ENCODE measurements at regions not wholly inside any gene's neighbourhood (a gene's known extent, or its start where the extent isn't known, plus 50 kb on each side); places are given as distances from the start of the nearest gene placed in this dataset.
"Not testable (repeated sequence)": the region's sequence is repeated elsewhere in the genome, so short reads cannot be mapped to it uniquely, and the experiment has no call there.

DNA sequence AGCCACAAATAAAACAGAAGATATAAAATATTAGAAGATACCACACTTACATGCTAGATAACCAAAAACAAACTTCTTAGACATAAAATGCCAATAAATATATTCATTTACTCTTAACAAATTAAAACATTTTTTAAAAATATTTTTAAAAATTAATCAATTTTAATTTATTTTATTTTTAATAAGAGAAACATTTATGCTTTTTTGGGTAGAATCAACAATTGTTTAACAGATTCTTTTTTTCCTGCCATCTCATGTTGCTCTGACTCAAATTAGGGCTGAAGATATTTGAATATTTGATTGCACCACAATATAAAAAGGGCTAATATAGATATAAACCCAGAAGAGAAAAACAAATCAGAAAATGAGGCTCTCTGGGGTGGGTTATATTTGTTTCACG, 172.6 kb downstream of the GOLGA6L6 start:
- DNase-seq (ENCODE audit: low read depth), result no peak

DNA sequence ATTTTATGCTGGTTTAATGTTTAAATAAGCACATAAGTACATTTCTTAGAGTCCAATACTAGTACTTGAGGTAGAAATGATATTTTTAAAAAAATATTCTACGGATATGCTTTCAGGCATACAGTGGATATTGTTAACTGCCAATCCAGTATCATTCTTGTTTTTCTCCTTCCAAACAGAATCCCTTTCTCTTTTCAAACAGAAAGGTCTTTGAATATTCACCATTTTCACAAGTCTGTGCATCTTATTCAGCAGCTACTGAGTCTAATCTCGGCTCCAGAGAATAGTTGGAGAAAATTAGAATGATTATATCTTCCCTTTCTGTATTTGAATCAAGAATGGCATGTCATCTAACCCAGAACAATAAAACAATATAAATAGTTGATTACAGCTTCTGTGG, 174.5 kb downstream of the GOLGA6L6 start:
- no peak for DNase-seq (ENCODE audit: low read depth)

DNA sequence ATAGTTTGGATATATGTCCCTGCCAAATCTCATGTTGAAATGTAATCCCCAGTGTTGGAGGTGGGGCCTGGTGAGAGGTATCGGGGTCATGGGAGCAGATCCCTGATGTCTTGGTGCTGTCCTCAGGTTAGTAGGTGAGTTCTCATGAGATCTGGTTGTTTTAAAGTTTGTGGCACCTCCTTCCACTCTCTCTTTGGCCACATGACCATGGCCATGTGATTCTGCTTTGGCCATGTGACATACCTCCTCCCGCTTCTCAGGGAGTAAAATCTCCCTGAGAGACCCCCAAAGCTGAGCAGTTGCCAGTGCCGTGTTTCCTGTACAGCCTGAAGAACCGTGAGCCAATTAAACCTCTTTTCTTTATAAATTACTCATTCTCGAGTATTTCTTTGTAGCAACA, 178.0 kb downstream of the GOLGA6L6 start:
- DNase-seq (ENCODE audit: low read depth), result not testable (repeated sequence)

DNA sequence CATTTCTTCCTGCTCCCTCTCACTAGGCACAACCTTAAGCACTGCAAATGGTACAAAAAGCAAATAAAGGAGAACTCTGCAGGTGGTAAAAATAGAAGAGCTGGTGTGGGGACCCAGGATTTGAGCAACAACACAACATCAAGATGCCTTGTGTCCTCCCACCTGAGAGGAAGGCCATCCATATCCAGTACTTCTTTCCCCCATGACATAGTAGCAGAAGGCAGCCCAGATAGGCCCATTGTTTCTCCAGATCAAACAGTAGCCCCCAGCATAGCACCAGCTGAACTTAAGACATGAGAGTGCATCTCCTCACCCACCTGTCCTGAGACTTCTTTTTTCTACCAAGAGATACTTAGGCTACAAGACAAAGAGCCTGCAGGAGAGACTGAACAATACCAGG, 180.5 kb downstream of the GOLGA6L6 start:
- no peak for DNase-seq (ENCODE audit: low read depth)

DNA sequence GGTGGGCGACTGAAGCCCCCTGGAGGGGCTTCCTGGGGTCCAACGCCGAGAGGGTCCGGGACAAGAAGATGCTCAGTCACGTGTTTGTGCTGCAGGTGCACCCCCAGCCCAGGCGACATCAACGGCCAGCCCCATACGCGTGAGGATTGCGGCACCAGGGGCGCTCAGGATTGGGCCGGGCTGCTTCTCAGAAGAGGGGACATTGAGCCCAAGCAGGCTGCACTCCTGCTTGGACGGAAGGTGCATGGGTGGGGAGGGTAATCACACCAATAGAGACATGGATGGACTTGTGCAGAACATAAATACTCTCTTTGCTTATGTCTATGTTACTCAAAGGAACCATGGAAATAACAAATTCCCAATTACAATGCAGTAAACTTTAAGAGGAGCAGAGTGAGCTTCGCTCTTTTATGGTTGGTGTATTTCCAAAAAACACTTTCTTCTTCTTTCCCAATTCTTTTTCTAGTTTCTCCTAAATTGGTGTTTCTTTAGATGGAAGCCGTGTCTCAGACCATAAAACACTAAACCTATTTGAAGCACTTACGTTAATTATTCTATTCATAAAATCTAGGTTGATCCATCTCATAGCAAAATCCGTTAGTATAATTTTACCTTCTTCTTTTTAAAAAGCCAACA, 182.7 kb downstream of the GOLGA6L6 start:
- no peak for DNase-seq (ENCODE audit: low read depth)

DNA sequence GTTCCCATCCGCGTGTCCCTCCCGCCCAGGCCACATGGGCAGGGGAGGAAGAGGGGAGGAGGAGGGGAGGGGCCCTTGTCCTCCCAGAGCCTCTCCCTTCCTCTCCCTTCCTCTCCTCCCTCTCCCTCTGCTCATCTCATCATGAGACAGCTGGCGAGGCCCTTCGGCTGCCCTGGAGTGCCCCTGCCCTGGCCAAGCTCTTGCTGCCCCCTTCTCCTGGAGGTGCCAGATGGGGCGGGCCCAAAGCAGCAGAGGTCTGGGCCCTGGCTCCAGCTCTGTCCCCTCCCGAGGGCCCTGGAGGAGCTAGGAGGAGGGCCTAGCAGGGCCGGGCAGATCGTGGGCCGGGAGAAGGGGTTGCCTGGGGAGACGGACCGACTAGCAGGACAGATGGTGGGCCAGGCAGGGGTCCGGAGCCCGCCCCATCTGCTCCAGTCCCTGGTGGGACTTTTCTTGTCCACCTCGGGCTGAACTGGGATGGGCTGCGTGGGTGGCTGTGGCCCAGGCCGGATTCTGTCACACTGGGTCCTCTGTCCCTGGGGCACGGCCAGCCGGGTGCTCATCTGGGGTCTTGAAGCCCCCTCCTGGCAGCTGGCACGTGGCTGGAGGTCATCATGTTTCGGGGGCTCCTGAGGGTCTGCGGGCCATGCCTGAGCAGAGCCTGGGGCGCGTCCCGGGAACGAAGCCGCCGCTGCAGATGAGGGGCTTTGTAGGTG, 183.4 kb downstream of the GOLGA6L6 start:
- DNase-seq (ENCODE audit: low read depth), result no peak

DNA sequence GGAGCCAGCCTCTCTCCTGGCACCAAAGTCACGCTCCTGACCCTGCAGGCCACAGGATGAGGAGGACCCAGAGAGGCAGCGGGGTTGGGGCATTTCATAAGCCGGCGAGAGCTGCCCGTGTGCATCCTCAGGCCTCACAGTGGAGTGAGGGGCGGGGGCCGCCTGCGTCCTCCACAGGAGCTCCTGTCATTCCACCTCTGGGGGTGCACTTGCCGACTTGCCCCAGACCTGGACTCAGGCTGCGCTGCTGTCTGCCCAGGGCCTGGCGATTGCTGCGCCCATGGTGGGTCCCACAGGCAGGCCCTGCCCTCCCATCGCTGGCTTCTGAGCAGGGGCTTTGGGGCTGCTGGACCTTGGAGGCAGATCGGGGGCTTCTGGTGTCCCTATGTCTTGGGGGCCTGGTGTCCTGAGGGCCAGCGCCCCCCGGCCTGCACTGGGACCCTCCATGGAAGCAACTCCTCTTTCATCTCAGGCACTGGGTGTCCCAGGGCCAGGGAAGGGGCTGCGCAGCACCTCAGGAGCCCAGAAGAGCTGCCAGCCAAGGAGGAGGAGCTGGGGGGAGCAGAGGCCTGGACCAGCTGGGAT, 184.0 kb downstream of the GOLGA6L6 start:
- DNase-seq (ENCODE audit: low read depth), result no peak

DNA sequence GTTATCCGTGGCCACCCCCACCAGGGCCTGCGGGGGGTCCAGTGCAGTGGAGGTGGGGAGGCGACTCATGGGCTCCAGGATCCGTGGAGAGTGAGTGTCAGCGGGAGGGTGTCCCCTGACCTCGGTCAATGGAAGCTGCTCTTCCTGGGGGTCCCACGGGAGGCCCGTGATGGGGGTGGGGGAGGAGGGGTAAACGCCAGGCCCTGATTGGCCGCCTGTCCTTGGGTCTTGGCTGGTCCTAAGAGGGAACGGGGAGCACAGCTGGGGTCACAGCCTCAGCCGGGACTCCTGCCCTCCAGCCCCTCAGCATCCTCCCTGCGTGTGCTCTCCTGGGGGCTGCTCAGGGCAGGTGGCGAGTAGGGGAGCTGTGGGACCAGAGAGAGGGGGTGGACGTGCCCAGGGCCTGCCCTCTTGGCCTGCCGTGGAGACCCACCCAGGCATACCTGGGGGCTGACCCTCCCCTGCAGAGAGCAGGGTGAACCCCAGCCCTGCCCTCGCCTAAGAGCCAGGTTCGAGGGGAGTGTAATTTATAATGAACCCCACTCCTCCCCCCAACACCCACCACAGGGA, 184.6 kb downstream of the GOLGA6L6 start:
- DNase-seq (ENCODE audit: low read depth), result no peak

DNA sequence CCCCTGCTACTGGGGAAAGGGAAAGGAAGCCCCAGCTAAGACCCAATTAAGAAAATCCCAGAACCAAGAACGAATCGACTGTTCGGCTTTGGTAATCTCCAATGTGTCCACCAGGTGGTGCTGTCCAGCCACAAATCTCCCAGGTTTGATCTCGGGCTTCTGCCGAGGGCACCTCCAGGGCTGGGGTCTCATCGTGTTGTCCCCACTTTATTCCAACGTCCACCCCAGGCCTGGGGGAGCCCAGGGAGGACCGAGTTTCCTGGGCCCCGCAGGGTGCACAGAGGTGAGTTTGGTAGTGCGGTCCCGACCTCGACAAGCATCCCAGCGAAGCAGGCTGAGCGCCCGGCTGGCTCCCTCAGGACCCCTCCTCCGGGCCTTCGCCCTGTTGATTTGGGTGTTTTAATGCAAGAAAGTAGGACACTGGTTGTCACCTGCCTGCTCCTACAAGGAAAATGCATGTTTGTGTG, 185.1 kb downstream of the GOLGA6L6 start:
- DNase-seq (ENCODE audit: low read depth), result peak; percentile 18

DNA sequence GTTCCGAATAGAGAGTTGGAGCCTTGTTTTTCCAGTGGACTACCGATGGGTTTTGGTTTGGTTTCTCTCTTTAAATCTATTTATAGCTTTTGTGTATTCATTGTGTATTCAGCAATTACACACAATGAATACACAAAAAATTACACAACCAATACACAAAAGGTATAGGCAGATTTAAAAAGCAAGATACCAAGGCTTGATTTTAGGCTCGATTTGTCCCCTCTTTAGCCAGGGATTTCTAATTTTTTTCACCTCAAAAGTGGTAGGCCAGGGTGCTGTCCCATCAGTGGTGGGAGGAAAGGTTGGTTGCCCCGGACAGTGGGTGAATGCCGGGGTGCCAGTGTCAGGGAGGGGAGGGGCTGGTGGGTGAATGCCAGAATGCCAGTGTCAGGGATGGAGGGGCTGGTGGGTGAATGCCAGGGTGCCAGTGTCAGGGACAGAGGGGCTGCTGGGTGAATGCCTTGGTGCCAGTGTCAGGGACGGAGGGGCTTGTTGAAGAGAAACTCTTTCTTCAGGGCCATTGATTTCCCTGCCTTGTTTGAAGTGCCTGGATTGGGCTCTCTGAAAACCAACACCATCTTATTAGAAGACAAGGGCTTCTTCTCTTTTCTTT, 186.2 kb downstream of the GOLGA6L6 start:
- DNase-seq (ENCODE audit: low read depth), result no peak

DNA sequence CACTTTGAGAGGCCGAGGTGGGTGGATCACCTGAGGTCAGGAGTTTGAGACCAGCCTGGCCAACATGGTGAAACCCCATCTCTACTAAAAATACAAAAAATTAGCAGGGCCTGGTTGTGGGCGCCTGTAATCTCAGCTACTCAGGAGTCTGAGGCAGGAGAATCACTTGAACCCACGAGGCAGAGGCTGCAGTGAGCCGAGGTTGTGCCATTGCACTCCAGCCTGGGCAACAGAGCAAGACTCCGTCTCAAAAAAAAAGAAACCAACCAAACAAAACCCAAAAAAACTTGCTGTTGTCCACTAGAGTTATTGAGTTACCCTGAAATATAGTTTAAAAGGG, 186.7 kb downstream of the GOLGA6L6 start:
- DNase-seq (ENCODE audit: low read depth), result not testable (repeated sequence)

DNA sequence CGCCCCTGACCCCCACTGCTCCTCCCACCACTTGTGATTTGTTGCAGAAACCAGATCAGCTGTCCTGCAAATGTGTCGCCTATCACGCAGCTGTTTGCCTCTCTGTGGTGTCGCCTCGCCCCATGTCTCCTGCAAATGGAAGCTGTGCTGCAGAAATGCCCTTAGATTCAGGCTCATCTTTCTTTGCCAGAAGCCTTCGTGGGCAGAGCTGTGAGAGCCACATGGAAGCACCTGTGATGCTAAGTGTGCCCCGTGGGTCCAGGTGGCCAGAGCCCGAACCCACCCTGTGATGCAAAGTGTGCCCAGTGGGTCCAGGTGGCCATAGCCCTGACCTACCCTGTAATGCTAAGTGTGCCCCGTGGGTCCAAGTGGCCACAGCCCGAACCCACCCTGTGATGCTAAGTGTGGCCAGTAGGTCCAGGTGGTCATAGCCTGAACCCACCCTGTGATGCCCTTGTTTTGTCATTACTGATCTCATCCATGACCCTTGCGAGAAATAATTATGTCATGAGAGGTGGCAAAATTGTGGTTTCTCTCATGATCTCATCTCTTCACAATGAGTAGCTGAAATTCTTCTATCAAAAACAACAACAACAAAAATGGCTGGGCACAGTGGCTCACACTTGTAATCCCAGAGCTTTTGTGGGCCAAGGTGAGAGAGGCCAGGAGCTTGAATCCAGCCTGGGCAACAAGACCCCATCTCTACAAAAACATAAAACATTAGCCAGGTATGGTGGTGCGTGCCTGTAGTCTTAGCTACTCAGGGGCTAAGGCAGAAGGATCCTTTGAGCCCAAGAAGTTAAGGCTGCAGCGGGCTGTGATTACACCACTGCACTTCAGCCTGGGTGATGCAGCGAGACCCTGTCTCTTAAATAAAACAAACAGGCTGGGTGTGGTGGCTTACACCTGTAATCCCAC, 187.4 kb downstream of the GOLGA6L6 start:
- no peak for DNase-seq (ENCODE audit: low read depth)

DNA sequence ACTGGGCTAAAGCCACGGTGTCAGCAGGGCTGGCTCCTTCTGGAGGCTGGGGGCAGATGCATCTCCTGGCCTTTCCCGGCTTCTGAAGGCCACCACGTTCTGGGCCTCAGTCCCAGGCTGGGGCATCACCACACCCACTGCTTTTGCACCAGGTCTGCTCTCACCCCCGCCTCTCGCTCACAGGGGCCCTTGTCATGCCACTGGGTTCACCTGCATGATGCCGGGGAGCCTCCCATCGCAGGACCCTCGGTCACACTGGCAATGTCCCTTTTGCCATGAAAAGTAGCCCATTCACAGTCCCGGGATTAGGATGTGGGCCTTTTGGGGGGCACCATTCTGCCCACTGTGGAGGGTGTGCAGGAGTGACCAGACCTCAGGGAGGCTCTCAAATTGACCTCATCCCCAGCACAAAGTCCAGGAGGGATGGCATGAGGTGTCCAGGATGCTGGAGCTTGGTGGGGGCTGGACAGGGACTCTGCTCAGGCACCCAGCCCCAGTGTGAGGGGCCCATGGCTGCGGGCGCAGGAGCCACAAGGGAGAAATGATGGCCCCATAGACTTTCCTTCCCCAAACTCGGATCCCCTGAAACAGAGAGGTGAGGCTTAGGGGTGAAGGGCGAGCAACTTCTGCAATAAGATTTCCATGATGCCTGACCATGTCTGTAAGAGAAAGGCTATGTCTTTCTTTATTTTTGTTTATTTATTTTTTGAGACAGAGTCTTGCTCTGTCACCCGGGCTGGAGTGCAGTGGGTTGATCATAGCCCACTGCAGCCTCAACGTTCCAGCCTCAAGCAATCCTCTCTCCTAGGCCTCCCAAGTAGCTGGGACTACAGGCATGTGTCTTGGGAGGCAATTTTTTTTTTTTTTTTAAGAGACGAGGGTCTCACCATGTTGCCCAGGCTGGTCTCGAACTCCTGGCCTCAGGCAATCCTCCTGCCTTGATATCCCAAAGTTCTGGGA, 189.1 kb downstream of the GOLGA6L6 start:
- no peak for DNase-seq (ENCODE audit: low read depth)

DNA sequence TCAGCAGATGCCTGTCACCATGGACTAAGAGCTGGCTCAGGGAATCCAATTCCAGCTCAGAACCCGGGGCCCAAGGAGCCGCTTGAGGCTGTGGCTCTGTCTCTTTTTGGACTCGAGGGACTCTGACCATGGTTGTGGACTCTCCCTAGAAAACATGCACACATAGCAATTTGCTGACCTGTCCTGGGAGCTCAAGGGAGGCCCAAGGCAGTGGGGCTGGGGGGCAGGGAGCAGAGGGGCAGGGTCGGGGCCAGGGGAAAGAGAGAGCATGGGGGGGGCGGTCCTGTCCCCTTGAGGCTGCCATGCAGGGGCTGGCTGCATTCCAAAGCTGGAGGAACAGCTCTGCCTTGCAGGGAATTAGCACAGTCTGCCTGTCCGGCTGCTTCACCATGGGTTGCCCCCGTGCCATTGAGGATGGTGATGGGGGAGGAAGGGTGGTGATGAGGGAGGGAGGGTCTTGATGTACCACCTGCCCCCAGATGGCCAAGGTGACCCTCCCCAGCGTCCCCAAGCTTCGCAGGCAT, 190.1 kb downstream of the GOLGA6L6 start:
- DNase-seq (ENCODE audit: low read depth), result no peak

DNA sequence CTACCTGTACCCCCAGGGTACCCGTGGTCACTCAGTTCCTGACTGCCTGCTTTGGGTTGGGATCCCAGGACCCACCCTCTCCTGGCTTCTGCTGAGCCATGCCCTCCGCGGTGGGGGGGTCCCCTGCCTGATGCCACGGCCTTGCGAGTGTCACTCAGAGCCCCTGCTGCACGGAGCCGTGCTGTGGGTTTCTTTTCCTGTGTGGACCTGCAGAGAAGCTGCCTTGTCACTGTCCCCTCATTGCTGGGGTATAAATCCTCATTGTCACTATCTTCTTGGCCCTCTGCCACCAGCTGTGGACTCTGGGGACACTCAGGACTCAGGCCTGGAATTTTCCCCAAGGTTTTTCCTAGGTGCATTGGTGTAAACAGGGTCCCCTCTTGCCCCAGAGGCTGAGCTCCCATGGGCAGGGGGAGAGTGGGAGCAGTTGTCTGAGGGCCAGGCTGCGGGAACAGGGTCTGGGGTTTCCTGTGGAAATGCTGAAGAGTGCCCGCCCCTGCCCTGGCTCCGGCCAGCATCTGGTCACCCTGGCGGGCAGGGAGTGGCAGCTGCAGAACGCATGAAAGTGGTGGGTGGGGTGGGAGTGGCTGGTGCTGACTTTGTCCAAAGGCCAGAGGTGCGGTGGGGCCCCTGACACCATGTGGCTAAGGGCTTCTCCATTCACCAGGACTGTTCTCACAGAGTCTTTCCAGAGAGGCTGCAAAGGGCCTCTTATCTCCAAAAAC, 191.7 kb downstream of the GOLGA6L6 start:
- DNase-seq (ENCODE audit: low read depth), result no peak

DNA sequence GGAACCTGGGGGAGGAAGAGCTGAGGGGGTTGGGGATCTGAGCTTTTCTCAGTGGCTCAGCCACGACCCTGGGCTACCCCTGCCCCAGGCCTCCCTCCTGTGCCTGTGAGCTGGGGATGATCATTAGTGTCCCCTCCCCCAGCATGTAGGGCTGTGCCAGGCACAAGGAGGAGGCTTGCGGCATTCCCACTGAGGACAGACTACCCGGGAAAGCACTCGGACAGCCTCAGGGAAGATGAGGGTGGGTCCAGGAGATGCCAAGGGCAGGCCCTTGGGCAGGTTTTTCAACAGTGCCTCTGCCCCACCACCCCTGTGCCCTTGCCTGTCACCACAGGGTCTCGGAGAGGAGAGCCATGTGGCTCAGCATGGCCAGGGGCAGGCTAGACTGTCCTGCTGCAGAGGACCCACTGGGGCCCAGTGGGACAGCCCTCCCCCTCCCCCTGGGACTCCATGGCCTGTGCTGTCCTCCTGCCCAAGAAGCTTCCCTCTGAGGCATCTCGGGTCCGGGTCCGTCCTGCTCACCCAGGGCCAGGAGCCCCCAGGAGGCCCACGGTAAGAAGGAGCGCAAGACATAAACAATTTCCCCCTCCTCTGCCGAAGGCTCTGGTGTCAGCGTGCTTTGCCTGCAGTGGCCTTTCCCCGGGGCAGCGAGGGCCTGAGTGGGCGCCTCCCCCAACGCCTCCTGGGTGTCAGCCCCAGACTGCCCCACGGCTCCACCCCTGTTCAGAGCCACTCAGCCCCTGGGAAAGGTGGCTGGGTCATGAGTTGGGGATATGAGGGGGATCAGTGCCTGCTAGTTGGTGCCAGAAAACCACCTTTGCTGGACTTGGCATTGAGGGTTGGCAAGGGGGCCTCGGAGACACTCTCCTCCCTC, 192.5 kb downstream of the GOLGA6L6 start:
- DNase-seq (ENCODE audit: low read depth), result no peak

DNA sequence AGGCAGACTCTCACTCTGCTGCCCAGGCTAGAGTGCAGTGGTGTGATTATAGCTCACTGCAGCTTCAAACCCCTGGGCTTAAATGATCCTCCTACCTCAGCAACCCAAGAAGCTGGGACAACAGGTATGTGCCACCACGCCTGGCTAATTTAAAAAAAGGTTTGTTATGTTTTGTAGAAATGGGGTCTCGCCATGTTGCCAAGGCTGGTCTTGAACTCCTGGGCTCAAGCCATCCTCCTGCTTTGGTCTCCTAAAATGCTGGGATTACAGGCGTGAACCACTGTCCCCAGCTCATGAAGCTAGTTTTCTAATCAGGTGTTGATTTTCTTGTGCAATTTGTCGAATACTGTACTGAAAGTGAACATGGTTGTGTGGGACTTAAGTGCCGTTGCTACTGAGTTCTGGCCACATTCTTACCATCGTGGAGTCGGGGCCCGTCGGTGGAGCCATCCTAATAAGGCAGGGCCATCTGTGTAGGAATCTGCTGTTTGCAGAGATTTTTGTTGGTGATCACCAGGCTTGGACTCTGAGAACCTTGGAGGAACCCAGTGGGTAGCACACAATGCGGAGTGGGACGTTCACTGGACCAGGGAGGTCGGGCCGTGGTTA, 193.2 kb downstream of the GOLGA6L6 start:
- no peak for DNase-seq (ENCODE audit: low read depth)
